Naive thymus-derived CD4-positive, alpha-beta T cell (primary cell): ENCODE measurements at regions not wholly inside any gene's neighbourhood (a gene's known extent, or its start where the extent isn't known, plus 50 kb on each side); places are given as distances from the start of the nearest gene placed in this dataset.

ENCODE experiments used
- ATAC-seq: fragments of 150-1000 bp; cut with Tn5 transposase; 2 replicates; pipeline ENCODE4 v1.10.0; 2021; ENCODE audit warnings: mild to moderate bottlenecking, moderate library complexity
- CTCF ChIA-PET: fragments of 350-600 bp; sonication (Branson Sonifier 250); formaldehyde crosslinking; loops from one replicate; lab custom pipeline; 2021; ENCODE audit warnings: antibody characterized with exemption; lab: Charles Lee
- POLR2A ChIA-PET: fragments of 350-600 bp; sonication (Branson Sonifier 250); formaldehyde crosslinking; loops from one replicate; lab custom pipeline; 2021; ENCODE audit warnings: antibody characterized with exemption, inconsistent platforms; lab: Charles Lee
- DNase-seq, 9 donors: peaks; one replicate each; pipeline versions ENCODE4 v3.0.0 to v3.0.0-alpha.2; 2020 to 2022; ENCODE audit warnings: mixed read lengths in 1 of 9
- H3K27ac ChIP-seq: one replicate; pipeline ENCODE4 v1.7.0; 2013; ENCODE audit warnings: mild to moderate bottlenecking, low read depth, low read length, moderate library complexity
- H3K27me3 ChIP-seq, 2 donors: one replicate each; pipeline ENCODE4 v1.7.0; 2013; ENCODE audit warnings: low read length in 2 of 2, mild to moderate bottlenecking in 2 of 2, moderate library complexity in 2 of 2; ENCODE audit not compliant: control insufficient read depth in 2 of 2, insufficient read depth in 2 of 2
- H3K36me3 ChIP-seq, 3 experiments: 1 replicate in 2 of 3; 2 replicates in 1 of 3; pipeline ENCODE4 v1.7.0; 2013; ENCODE audit warnings: low read length in 3 of 3, mild to moderate bottlenecking in 3 of 3, moderate library complexity in 1 of 3; ENCODE audit not compliant: insufficient read depth in 3 of 3, control insufficient read depth in 2 of 3
- H3K4me1 ChIP-seq, 2 donors: one replicate each; pipeline ENCODE4 v1.7.0; 2013; ENCODE audit warnings: low read length in 2 of 2, mild to moderate bottlenecking in 2 of 2, moderate library complexity in 1 of 2; ENCODE audit not compliant: control insufficient read depth in 2 of 2, insufficient read depth in 2 of 2
- H3K4me3 ChIP-seq: 2 replicates; pipeline ENCODE4 v1.7.0; 2013; ENCODE audit warnings: mild to moderate bottlenecking, low read length
- H3K9me3 ChIP-seq, 3 experiments: 1 replicate in 2 of 3; 2 replicates in 1 of 3; pipeline ENCODE4 v1.7.0; 2013; ENCODE audit warnings: low read length in 3 of 3; ENCODE audit not compliant: control insufficient read depth in 2 of 3
- H3K27ac Mint-ChIP-seq, 9 donors: one replicate each; pipeline ENCODE4 v1.8.0; 2020 to 2022; ENCODE audit warnings: mixed read lengths in 9 of 9, mild to moderate bottlenecking in 8 of 9, moderate library complexity in 5 of 9, inconsistent platforms in 2 of 9
- H3K27me3 Mint-ChIP-seq, 5 donors: one replicate each; pipeline ENCODE4 v1.8.0; 2021 to 2022; ENCODE audit warnings: mixed read lengths in 5 of 5, mild to moderate bottlenecking in 1 of 5
- H3K36me3 Mint-ChIP-seq, 5 donors: one replicate each; pipeline ENCODE4 v1.8.0; 2020 to 2022; ENCODE audit warnings: mixed read lengths in 5 of 5, mild to moderate bottlenecking in 3 of 5, inconsistent platforms in 1 of 5
- H3K4me1 Mint-ChIP-seq, 7 donors: one replicate each; pipeline ENCODE4 v1.8.0; 2020 to 2022; ENCODE audit warnings: mixed read lengths in 7 of 7, mild to moderate bottlenecking in 3 of 7, inconsistent platforms in 1 of 7
- H3K4me3 Mint-ChIP-seq, 10 donors: one replicate each; pipeline ENCODE4 v1.8.0; 2020 to 2022; ENCODE audit warnings: mild to moderate bottlenecking in 10 of 10, mixed read lengths in 10 of 10, moderate library complexity in 6 of 10, inconsistent platforms in 2 of 10
- H3K9me3 Mint-ChIP-seq, 11 donors: one replicate each; pipeline ENCODE4 v1.8.0; 2020 to 2022; ENCODE audit warnings: mixed read lengths in 11 of 11, mild to moderate bottlenecking in 4 of 11, inconsistent platforms in 1 of 11, moderate library complexity in 1 of 11
- intact Hi-C, 2 donors: fragments of 100-400 bp; cut with micrococcal nuclease; formaldehyde crosslinking; loops; one replicate each; pipeline ENCODE4 v1.15.1; 2023

DNA sequence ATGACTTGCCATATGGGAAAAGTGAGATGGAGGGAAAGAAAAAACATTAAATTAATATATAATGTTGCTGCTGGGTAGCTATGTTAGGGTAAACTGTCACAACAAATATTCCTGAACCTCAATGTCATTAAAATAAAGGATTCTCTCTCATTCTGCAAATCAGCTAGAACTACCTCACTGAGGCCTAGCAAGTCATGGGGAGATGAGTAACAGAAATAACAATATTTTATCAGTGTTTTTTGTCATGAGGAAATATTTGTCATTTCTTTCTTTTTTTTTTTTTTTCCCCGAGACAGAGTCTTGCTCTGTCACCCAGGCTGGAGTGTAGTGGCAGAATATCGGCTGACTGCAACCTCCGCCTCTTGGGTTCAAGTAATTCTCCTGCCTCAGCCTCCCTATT, 1282.3 kb upstream of the NRXN1 start:
- H3K27ac Mint-ChIP-seq = no peak overlapping the region
- no peak for DNase-seq
- H3K4me1 ChIP-seq = no peaks in the 10 kb centered on the region
- H3K36me3 Mint-ChIP-seq = no peaks in the 10 kb centered on the region
- POLR2A ChIA-PET = no interaction called here
- H3K9me3 ChIP-seq = no peaks in the 10 kb centered on the region
- CTCF ChIA-PET = no interaction called here
- intact Hi-C loops = no loop called here
- H3K27me3 ChIP-seq = no peaks in the 10 kb centered on the region
- no peaks in the 10 kb centered on the region for H3K36me3 ChIP-seq
- H3K4me3 Mint-ChIP-seq = no peak overlapping the region
- no peaks in the 10 kb centered on the region for H3K27me3 Mint-ChIP-seq
- H3K27ac ChIP-seq = no peak overlapping the region
- H3K9me3 Mint-ChIP-seq = peaks cover 0 to 19% (median 2%) of the 10 kb centered on the region in 11 donors
- no peak for ATAC-seq
- no peaks in the 10 kb centered on the region for H3K4me1 Mint-ChIP-seq
- H3K4me3 ChIP-seq = no peak overlapping the region

DNA sequence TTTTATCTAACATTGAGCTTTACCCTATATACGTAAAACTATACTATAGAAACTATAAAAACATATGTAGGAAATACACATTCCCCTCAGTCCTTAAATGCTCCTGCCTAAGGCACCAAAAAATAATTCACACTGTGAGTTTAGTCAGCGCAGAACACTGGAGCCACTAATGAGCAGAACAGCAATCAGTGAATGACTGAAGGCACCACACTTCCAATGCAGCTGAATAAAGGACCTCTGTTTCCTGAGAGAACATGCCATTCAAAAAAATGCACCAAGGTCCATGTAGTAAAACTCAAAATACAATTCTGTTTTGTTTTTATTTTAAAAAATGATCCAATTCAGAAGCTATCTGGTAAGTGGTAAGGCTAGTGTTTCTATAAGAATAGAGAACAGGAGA, 1280.6 kb upstream of the NRXN1 start:
- Mint-ChIP-seq H3K36me3 (no peaks in the 10 kb centered on the region), H3K27me3 (no peaks in the 10 kb centered on the region), H3K4me1 (no peaks in the 10 kb centered on the region), H3K9me3 (peaks cover 0 to 16% (median 5%) of the 10 kb centered on the region in 11 donors), H3K4me3 (no peak overlapping the region), H3K27ac (no peak overlapping the region)
- Histone ChIP-seq H3K4me3 (no peak overlapping the region), H3K4me1 (no peaks in the 10 kb centered on the region), H3K36me3 (no peaks in the 10 kb centered on the region), H3K27ac (no peak overlapping the region), H3K9me3 (no peaks in the 10 kb centered on the region), H3K27me3 (no peaks in the 10 kb centered on the region)
- intact Hi-C loops = no loop called here
- DNase-seq = no peak
- ATAC-seq = no peak
- POLR2A ChIA-PET = no interaction called here
- CTCF ChIA-PET = no interaction called here

DNA sequence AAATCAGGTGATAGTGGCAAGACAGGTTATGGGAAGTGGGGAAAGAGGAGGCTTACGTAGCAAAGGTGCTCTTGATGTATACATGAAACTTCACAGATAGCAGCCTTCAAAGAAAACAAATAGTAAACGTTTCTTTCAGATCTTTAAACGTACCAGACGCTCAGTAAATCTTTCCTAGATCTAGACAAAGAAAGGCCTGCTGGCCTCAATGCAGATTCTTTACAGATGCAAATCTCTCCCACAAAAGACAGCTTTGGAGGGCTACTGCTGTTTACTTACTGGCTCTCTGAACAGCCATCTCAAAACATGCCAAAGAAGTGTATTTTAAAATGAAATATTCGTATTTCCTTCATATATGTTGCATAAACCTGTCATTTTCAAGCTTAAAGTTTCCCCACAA, 1279.9 kb upstream of the NRXN1 start:
- Histone ChIP-seq H3K4me3 (no peak overlapping the region), H3K4me1 (no peaks in the 10 kb centered on the region), H3K36me3 (no peaks in the 10 kb centered on the region), H3K9me3 (no peaks in the 10 kb centered on the region), H3K27me3 (no peaks in the 10 kb centered on the region), H3K27ac (no peak overlapping the region)
- no peaks in the 10 kb centered on the region for H3K4me1 Mint-ChIP-seq
- H3K36me3 Mint-ChIP-seq = no peaks in the 10 kb centered on the region
- intact Hi-C loops = no loop called here
- ATAC-seq = no peak
- DNase-seq = no peak
- peaks cover 0 to 18% (median 5%) of the 10 kb centered on the region in 11 donors for H3K9me3 Mint-ChIP-seq
- POLR2A ChIA-PET = no interaction called here
- CTCF ChIA-PET = no interaction called here
- no peak overlapping the region for H3K4me3 Mint-ChIP-seq
- H3K27ac Mint-ChIP-seq = no peak overlapping the region
- H3K27me3 Mint-ChIP-seq = no peaks in the 10 kb centered on the region

DNA sequence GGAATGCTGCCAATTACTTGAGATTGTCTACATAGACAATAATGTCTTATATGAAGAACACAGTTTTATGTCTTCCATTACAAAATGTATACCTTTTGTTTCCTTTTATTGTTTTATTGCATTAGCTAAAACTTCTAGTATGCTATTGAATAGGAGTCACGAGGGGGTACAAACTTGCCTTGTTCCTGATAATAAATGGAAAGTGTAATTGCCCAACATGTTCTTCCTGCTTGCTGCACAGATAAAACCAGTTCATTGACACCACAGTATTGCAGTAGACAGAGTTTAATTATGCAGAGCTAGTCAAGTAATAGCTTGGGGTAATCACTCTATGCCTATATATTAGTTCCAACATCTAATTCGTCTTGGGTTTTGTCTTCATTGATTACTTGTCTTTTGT, 1276.2 kb upstream of the NRXN1 start:
- Histone ChIP-seq H3K27me3 (no peaks in the 10 kb centered on the region), H3K27ac (no peak overlapping the region), H3K4me1 (no peaks in the 10 kb centered on the region), H3K9me3 (peaks cover 0 to 8% (median 0%) of the 10 kb centered on the region in 3 experiments), H3K36me3 (no peaks in the 10 kb centered on the region), H3K4me3 (no peak overlapping the region)
- H3K36me3 Mint-ChIP-seq = no peaks in the 10 kb centered on the region
- H3K4me3 Mint-ChIP-seq = no peak overlapping the region
- POLR2A ChIA-PET = no interaction called here
- H3K9me3 Mint-ChIP-seq = peaks cover 4 to 28% (median 14%) of the 10 kb centered on the region in 11 donors
- no peaks in the 10 kb centered on the region for H3K4me1 Mint-ChIP-seq
- no peak for ATAC-seq
- intact Hi-C loops = no loop called here
- CTCF ChIA-PET = no interaction called here
- H3K27me3 Mint-ChIP-seq = no peaks in the 10 kb centered on the region
- DNase-seq = no peak
- H3K27ac Mint-ChIP-seq = no peak overlapping the region

DNA sequence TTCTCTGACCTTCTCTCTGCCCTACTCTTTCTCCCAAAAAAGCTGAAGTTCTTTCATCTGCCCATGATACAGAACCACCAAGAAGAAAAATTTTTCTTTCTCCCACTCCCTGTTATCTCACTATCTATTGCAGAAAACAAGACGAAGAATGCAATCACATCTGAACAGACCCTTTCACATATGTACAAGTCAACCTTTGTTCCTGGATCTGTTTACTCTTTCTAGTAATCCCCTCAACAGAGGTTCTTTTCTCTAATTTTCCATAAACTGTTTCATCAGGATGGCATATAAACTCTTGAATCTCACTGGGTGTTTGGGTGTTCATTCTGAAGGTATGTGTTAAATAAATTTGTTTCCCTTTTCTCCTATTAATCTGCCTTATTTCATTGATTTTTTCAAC, 1262.7 kb upstream of the NRXN1 start:
- DNase-seq = no peak
- no peaks in the 10 kb centered on the region for H3K36me3 ChIP-seq
- H3K27me3 ChIP-seq = no peaks in the 10 kb centered on the region

DNA sequence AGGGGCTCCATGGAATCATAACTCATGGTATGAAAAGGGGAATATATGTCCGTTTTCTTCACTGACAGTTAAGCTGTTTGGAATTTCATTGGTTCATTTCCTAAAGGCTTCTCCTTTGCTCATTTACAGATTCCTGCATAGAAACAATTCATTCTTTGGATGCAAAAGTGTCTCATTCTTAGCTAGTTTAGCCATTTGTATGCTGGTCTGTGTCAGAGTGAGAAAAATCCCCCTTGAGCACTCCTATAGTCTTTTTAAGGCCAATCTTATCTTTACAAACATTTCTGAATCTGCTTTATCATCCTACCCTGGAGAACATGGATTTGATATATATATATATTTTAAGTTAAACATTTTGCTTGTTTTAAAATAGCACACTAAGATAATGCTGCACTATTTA, 1260.9 kb upstream of the NRXN1 start:
- no peak for DNase-seq
- H3K27ac ChIP-seq = no peak overlapping the region
- no peak overlapping the region for H3K4me3 ChIP-seq
- Mint-ChIP-seq H3K27ac (no peak overlapping the region), H3K9me3 (peaks cover 0 to 6% (median 2%) of the 10 kb centered on the region in 11 donors), H3K27me3 (no peaks in the 10 kb centered on the region), H3K36me3 (no peaks in the 10 kb centered on the region), H3K4me1 (no peaks in the 10 kb centered on the region), H3K4me3 (no peak overlapping the region)
- ChIA-PET CTCF (interaction anchor here (0.7 kb wide), 1 partner anchor 14 kb away, joined by 3 read pairs; no protein-coding TSS in a partner anchor), POLR2A (no interaction called here)
- H3K9me3 ChIP-seq = no peaks in the 10 kb centered on the region
- intact Hi-C loops = no loop called here
- H3K36me3 ChIP-seq = no peaks in the 10 kb centered on the region
- no peak for ATAC-seq
- no peaks in the 10 kb centered on the region for H3K27me3 ChIP-seq
- no peaks in the 10 kb centered on the region for H3K4me1 ChIP-seq

More for the DNA sequence above, 1262.7 kb upstream of the NRXN1 start:
- Mint-ChIP-seq H3K4me3 (no peak overlapping the region), H3K4me1 (no peaks in the 10 kb centered on the region), H3K27ac (no peak overlapping the region), H3K9me3 (peaks cover 0 to 11% (median 5%) of the 10 kb centered on the region in 11 donors), H3K36me3 (no peaks in the 10 kb centered on the region), H3K27me3 (no peaks in the 10 kb centered on the region)
- intact Hi-C loops = no loop called here
- POLR2A ChIA-PET = no interaction called here
- CTCF ChIA-PET = no interaction called here
- Histone ChIP-seq H3K9me3 (no peaks in the 10 kb centered on the region), H3K4me1 (no peaks in the 10 kb centered on the region), H3K4me3 (no peak overlapping the region), H3K27ac (no peak overlapping the region)
- no peak for ATAC-seq

DNA sequence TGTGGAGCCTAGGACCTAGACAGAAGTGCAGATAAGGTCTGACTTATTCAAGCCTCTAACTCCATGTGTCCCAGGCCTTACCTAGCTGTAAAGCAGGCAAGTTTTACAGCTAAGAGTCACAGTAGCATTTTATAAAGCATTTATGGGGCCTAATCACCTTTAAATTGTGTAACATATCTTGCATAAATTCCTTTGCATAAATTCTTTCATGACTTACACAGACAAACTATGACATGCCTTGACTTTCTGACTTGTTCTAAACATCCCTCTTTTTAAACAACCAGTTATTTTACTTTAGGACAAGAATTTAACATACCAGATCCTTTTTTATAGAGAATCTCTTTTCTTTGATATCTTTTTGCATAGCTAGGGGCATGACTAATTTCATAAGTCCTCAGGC, 1257.8 kb upstream of the NRXN1 start:
- no peaks in the 10 kb centered on the region for H3K9me3 ChIP-seq
- Mint-ChIP-seq H3K4me1 (no peaks in the 10 kb centered on the region), H3K9me3 (peaks cover 0 to 7% (median 5%) of the 10 kb centered on the region in 11 donors), H3K27ac (no peak overlapping the region), H3K27me3 (no peaks in the 10 kb centered on the region), H3K36me3 (no peaks in the 10 kb centered on the region), H3K4me3 (no peak overlapping the region)
- H3K4me3 ChIP-seq = no peak overlapping the region
- no peaks in the 10 kb centered on the region for H3K27me3 ChIP-seq
- ATAC-seq (no peak), DNase-seq (no peak)
- intact Hi-C loops = no loop called here
- H3K36me3 ChIP-seq = no peaks in the 10 kb centered on the region
- ChIA-PET CTCF (no interaction called here), POLR2A (no interaction called here)
- H3K27ac ChIP-seq = no peak overlapping the region
- H3K4me1 ChIP-seq = no peaks in the 10 kb centered on the region
